Activated CD8-positive, alpha-beta T cell treated with anti-CD3 and anti-CD28 coated beads, Interleukin-2, amount 10 ng/mL, durations not matched to agents 7 days and 5 days (primary cell): ENCODE measurements at regions not wholly inside any gene's neighbourhood (a gene's known extent, or its start where the extent isn't known, plus 50 kb on each side); places are given as distances from the start of the nearest gene placed in this dataset.
"Not testable (repeated sequence)": the region's sequence is repeated elsewhere in the genome, so short reads cannot be mapped to it uniquely, and the experiment has no call there.

Experiments
- ATAC-seq: fragments of 150-1000 bp; cut with Tn5 transposase; one replicate; pipeline ENCODE4 v1.10.0; 2021; ENCODE audit warnings: moderate library complexity
- CTCF ChIA-PET: fragments of 350-600 bp; sonication (Branson Sonifier 250); formaldehyde crosslinking; loops from one replicate; lab custom pipeline; 2021; ENCODE audit warnings: antibody characterized with exemption; lab: Charles Lee
- POLR2A ChIA-PET: fragments of 350-600 bp; sonication (Branson Sonifier 250); formaldehyde crosslinking; loops from one replicate; lab custom pipeline; 2021; ENCODE audit warnings: antibody characterized with exemption; lab: Charles Lee
- DNase-seq: peaks from one replicate; pipeline ENCODE4 v3.0.0-alpha.2; 2020
- H3K27ac Mint-ChIP-seq: one replicate; pipeline ENCODE4 v1.8.0; 2021; ENCODE audit warnings: mild to moderate bottlenecking, mixed read lengths
- H3K27me3 Mint-ChIP-seq: one replicate; pipeline ENCODE4 v1.8.0; 2021; ENCODE audit warnings: low read depth, mixed read lengths
- H3K36me3 Mint-ChIP-seq: one replicate; pipeline ENCODE4 v1.8.0; 2021; ENCODE audit warnings: low read depth, mixed read lengths
- H3K4me1 Mint-ChIP-seq: one replicate; pipeline ENCODE4 v1.8.0; 2021; ENCODE audit warnings: low read depth, mixed read lengths
- H3K4me3 Mint-ChIP-seq: one replicate; pipeline ENCODE4 v1.8.0; 2021; ENCODE audit warnings: mild to moderate bottlenecking, mixed read lengths
- H3K9me3 Mint-ChIP-seq: one replicate; pipeline ENCODE4 v1.8.0; 2022; ENCODE audit warnings: mixed read lengths; ENCODE audit not compliant: insufficient read depth

DNA sequence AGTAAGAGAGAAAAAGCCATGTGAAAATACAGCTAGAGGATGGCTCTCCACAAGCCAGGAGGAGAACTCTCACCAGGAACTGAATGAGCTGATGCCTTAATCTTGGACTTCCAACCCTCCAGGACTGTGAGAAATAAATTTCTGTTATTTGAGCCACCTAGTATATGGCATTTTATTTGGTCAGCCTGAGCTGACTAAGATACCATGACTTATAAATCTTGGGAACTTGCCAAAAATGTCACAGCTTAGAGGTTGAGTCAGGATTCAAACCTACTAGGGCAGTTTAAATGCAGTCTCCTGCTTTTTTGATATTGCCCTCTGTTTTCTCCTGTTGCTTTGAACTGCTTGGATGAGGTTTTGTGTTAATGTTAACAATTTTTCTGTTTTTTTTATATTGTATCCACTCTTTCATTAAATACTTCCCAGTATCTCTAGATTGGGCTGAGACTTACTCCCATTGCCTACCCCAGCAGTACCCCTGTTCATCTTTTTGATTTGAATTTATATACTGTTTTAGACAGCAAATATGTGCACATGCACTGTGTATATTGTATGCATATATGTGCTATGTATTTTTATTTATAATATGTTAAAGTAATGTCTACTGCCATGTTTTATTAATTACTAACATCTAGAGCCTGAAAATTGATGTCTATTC, 1223.2 kb downstream of the OTOL1 start:
- ATAC-seq, result no peak
- CTCF ChIA-PET, result no interaction called here
- no peaks in the 10 kb centered on the region for H3K4me1 Mint-ChIP-seq
- DNase-seq, result no peak
- POLR2A ChIA-PET, result no interaction called here
- no peak overlapping the region for H3K4me3 Mint-ChIP-seq
- H3K27me3 Mint-ChIP-seq, result no peaks in the 10 kb centered on the region
- H3K27ac Mint-ChIP-seq, result no peak overlapping the region
- no peaks in the 10 kb centered on the region for H3K36me3 Mint-ChIP-seq
- H3K9me3 Mint-ChIP-seq, result no peaks in the 10 kb centered on the region

GRCh38 chr3:162721736-162722135, 1225.1 kb downstream of the OTOL1 start:
- CTCF ChIA-PET, result no interaction called here
- Mint-ChIP-seq H3K36me3 (no peaks in the 10 kb centered on the region), H3K9me3 (no peaks in the 10 kb centered on the region), H3K27ac (no peak overlapping the region), H3K27me3 (no peaks in the 10 kb centered on the region), H3K4me3 (no peak overlapping the region), H3K4me1 (no peaks in the 10 kb centered on the region)
- no peak for DNase-seq
- no peak for ATAC-seq
- POLR2A ChIA-PET, result no interaction called here

- no peak overlapping the region for H3K4me3 Mint-ChIP-seq
- H3K27ac Mint-ChIP-seq, result no peak overlapping the region
- H3K36me3 Mint-ChIP-seq, result no peaks in the 10 kb centered on the region
- ChIA-PET CTCF (no interaction called here), POLR2A (no interaction called here)
- H3K9me3 Mint-ChIP-seq, result no peaks in the 10 kb centered on the region
- H3K4me1 Mint-ChIP-seq, result no peaks in the 10 kb centered on the region
- ATAC-seq (no peak), DNase-seq (no peak)
- no peaks in the 10 kb centered on the region for H3K27me3 Mint-ChIP-seq
Observed at GRCh38 chr3:162722337-162722736, 1225.7 kb downstream of the OTOL1 start.

GRCh38 chr3:162722796-162723195, 1226.2 kb downstream of the OTOL1 start:
- ATAC-seq, H3K4me1 Mint-ChIP-seq, H3K9me3 Mint-ChIP-seq, DNase-seq, POLR2A ChIA-PET, H3K36me3 Mint-ChIP-seq, H3K27ac Mint-ChIP-seq, H3K4me3 Mint-ChIP-seq, CTCF ChIA-PET, H3K27me3 Mint-ChIP-seq: not testable (repeated sequence)

DNA sequence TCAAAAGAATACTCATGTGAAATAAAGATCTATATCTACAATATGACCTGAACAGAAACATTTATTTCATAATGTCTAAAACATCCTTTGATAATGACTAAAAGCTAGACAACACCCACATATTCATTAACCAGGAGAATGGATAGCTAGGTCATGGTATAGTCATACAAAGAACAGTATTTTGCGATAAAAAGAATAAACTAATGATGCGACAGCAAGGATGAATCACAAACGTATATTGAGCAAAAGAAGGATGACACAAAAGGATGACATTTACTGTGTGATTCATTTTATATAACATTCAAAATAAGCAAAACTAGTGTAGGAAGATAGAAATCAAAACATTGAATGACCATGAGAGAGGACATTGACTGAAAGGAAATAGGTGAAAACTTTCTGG, 1233.1 kb downstream of the OTOL1 start:
- DNase-seq (no peak), ATAC-seq (no peak)
- ChIA-PET CTCF (no interaction called here), POLR2A (no interaction called here)
- no peaks in the 10 kb centered on the region for H3K9me3 Mint-ChIP-seq
- H3K4me1 Mint-ChIP-seq, result no peaks in the 10 kb centered on the region
- H3K36me3 Mint-ChIP-seq, result no peaks in the 10 kb centered on the region
- no peak overlapping the region for H3K4me3 Mint-ChIP-seq
- H3K27me3 Mint-ChIP-seq, result no peaks in the 10 kb centered on the region
- no peak overlapping the region for H3K27ac Mint-ChIP-seq

DNA sequence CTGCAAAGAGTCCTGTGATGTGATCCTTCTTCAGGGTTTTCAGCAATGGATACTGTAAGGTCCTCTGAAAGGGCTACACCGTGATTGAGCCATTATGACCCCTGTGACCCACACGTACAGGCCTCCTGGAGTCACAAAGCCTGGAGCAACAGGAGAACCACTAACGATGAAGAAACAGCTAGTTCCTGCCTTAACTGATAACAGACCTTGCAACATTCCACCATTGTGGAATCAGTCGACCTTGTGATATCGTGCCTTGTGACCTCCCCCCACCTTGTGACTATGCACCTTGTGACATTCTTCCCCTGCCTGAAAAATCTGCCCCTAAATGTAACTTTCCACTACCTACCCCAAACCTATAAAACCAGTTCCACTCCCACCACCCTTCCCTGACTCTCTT, 1235.4 kb downstream of the OTOL1 start:
- H3K9me3 Mint-ChIP-seq, CTCF ChIA-PET, DNase-seq, H3K4me1 Mint-ChIP-seq, ATAC-seq, POLR2A ChIA-PET, H3K4me3 Mint-ChIP-seq, H3K36me3 Mint-ChIP-seq, H3K27me3 Mint-ChIP-seq, H3K27ac Mint-ChIP-seq: not testable (repeated sequence)

- CTCF ChIA-PET, result no interaction called here
- POLR2A ChIA-PET, result no interaction called here
- DNase-seq, result no peak
- Mint-ChIP-seq H3K4me3 (no peak overlapping the region), H3K9me3 (no peaks in the 10 kb centered on the region), H3K4me1 (no peaks in the 10 kb centered on the region), H3K36me3 (no peaks in the 10 kb centered on the region), H3K27ac (no peak overlapping the region), H3K27me3 (no peaks in the 10 kb centered on the region)
- no peak for ATAC-seq
Observed at GRCh38 chr3:162738784-162739183, 1242.2 kb downstream of the OTOL1 start.

DNA sequence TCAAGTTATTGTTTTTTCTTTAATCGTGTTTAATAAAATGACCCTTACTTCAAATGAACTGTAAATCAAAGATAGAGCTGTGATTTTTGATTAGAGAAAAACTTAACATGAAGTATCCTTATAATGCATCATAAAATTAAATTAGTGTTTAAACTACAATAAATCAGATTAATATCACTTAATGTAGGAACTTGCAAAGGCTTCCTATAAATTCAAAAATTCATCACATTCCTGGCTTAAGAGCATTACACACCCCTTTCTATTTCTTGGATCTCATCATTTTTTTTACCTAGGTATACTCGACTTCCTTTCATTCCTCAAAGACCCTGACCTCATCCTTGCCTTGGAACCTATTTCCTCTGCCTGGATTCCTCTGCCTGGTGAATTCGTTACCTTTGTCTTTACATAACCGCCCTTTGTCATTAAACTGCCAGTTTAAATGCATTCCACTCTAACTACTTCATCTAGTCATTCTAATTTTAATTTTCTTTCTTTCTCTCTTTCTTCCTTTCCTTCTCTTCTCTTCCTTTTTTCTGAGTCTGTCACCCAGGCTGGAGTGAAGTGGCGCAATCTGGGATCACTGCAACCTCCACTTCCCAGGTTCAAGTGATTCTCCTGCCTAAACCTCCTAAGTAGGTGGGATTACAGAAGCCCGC, 1244.5 kb downstream of the OTOL1 start:
- DNase-seq (no peak), ATAC-seq (no peak)
- POLR2A ChIA-PET, result no interaction called here
- Mint-ChIP-seq H3K4me1 (no peaks in the 10 kb centered on the region), H3K27ac (no peak overlapping the region), H3K36me3 (no peaks in the 10 kb centered on the region), H3K9me3 (no peaks in the 10 kb centered on the region), H3K4me3 (no peak overlapping the region), H3K27me3 (no peaks in the 10 kb centered on the region)
- CTCF ChIA-PET, result no interaction called here

- CTCF ChIA-PET, result no interaction called here
- Mint-ChIP-seq H3K4me1 (no peaks in the 10 kb centered on the region), H3K9me3 (no peaks in the 10 kb centered on the region), H3K4me3 (no peak overlapping the region), H3K36me3 (no peaks in the 10 kb centered on the region), H3K27ac (no peak overlapping the region), H3K27me3 (no peaks in the 10 kb centered on the region)
- ATAC-seq (no peak), DNase-seq (no peak)
- POLR2A ChIA-PET, result no interaction called here
Observed at GRCh38 chr3:162742159-162742717, 1245.6 kb downstream of the OTOL1 start.

DNA sequence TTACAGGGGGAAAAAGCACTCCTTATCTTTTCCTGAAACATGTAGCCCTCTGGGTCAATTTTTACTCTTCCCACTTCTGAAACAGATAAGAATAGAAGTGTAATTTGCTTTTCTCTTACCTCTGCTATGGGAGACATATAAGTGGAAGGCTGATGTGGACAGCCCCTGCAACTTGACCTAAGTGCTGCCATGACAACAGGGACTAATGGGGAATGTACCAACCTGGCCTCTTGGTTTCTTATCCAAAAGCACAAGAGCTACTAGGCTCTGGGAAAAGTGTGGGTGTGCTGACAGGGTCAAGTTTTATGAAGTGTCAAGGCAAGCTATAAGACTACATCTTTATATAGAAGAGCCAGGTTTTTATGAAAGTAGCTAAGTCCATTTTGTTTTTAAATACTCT, 1246.5 kb downstream of the OTOL1 start:
- DNase-seq (no peak), ATAC-seq (no peak)
- Mint-ChIP-seq H3K4me3 (no peak overlapping the region), H3K27ac (no peak overlapping the region), H3K27me3 (no peaks in the 10 kb centered on the region), H3K9me3 (no peaks in the 10 kb centered on the region), H3K36me3 (no peaks in the 10 kb centered on the region), H3K4me1 (no peaks in the 10 kb centered on the region)
- ChIA-PET CTCF (no interaction called here), POLR2A (no interaction called here)

- no peak for DNase-seq
- CTCF ChIA-PET, result no interaction called here
- Mint-ChIP-seq H3K36me3 (no peaks in the 10 kb centered on the region), H3K4me1 (no peaks in the 10 kb centered on the region), H3K9me3 (peaks cover 4% of the 10 kb centered on the region), H3K27me3 (no peaks in the 10 kb centered on the region), H3K4me3 (no peak overlapping the region), H3K27ac (no peak overlapping the region)
- POLR2A ChIA-PET, result no interaction called here
- no peak for ATAC-seq
Observed at GRCh38 chr3:162760789-162761188, 1264.2 kb downstream of the OTOL1 start.

DNA sequence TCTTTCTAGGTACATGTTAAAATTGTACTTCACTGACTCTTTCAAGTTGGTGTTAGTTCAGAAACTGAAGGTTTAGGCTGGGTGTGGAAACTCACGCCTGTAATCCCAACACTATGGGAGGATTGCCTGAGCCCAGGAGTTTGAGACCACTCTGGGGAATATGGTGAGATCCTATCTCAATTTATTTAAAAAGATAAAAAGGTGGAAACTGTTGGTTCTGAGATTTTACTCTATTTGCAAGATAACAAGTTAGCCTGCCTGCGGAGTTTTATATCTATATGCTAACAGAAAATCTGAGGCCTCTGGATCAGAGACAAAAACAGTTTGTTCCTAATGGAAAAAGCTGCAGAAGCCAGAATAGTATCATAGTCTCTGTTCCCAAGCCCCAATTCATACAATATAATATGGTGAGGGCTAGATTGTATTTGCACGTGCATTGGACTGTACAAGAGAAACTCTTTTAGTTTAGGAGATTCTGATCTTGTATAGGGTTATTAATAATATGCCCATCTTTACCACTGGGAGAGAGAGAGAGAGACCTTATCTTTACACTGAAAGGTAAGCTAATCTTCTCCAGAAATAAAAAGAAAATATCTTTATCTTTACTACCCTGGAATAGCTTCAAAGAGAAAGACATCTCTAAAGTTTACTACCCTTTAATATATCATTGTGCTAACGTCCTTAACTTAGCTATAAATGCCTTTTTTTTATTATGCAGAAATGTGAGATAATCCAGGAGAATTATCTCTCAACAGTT, 1267.6 kb downstream of the OTOL1 start:
- DNase-seq, result no peak
- H3K4me3 Mint-ChIP-seq, result no peak overlapping the region
- H3K9me3 Mint-ChIP-seq, result no peaks in the 10 kb centered on the region
- H3K27ac Mint-ChIP-seq, result no peak overlapping the region
- H3K27me3 Mint-ChIP-seq, result no peaks in the 10 kb centered on the region
- no peaks in the 10 kb centered on the region for H3K36me3 Mint-ChIP-seq
- ChIA-PET POLR2A (no interaction called here), CTCF (no interaction called here)
- ATAC-seq, result no peak
- no peaks in the 10 kb centered on the region for H3K4me1 Mint-ChIP-seq
